ENCODE measurements at regions not wholly inside any gene's neighbourhood (a gene's known extent, or its start where the extent isn't known, plus 50 kb on each side); places are given as distances from the start of the nearest gene placed in this dataset.

DNA sequence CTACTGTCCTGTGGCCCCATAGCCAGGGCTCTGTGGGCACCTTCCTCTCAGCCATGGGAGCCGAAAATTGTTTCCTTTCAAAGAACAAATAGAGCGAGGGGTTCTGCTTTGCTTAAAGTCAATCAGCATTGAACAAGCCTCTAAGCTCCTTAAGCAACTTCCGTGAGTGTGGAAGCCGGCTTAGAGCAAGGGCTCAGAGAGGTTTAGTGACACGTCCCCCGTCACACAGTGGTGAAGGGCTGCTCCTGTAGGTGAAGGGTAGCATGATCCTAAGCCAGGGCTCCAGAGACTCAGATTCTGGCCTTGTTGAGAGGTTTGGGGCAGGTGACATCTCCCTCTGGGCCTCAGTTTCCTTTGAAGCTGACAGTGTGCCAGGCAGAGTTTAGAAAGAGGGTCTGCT lies 94.0 kb upstream of the WNT4 start:
- Mint-ChIP-seq H3K27ac (ENCODE audit: unreplicated experiment) (no peak overlapping the region), H3K36me3 (ENCODE audit: low read depth, unreplicated experiment) (peaks cover 3% of the 10 kb centered on the region), H3K27me3 (ENCODE audit: low read depth, unreplicated experiment) (peaks cover 23% of the 10 kb centered on the region), H3K4me3 (ENCODE audit: unreplicated experiment) (no peak overlapping the region), H3K9me3 (ENCODE audit: unreplicated experiment) (no peaks in the 10 kb centered on the region), H3K4me1 (ENCODE audit: low read depth, unreplicated experiment) (peaks cover 2% of the 10 kb centered on the region)
- Histone ChIP-seq H3K4me3 (ENCODE audit: insufficient read depth, low read depth, low read length) (no peak overlapping the region), H4K20me1 (ENCODE audit: insufficient read depth, low read length) (no peaks in the 10 kb centered on the region), H3K36me3 (ENCODE audit: insufficient read depth, low read length) (no peaks in the 10 kb centered on the region), H3K27ac (ENCODE audit: low read depth, low read length) (no peak overlapping the region), H3K9me3 (ENCODE audit: insufficient read depth, low read depth, low read length) (no peaks in the 10 kb centered on the region), H3K27me3 (ENCODE audit: insufficient read depth, low read length) (peaks cover 29% of the 10 kb centered on the region), H3K4me1 (ENCODE audit: insufficient read depth, low read length) (no peaks in the 10 kb centered on the region), H3K9ac (ENCODE audit: low read length) (no peak overlapping the region), H2AFZ (ENCODE audit: low read depth, low read length) (no peak overlapping the region), H3K4me2 (ENCODE audit: low read length) (no peak overlapping the region), H3K79me2 (ENCODE audit: insufficient read depth, low read length) (no peaks in the 10 kb centered on the region)
- TF ChIP-seq EZH2 (IDR thresholded peaks at IDR 0.05; ENCODE audit: insufficient read depth, low read length) = no peak
- TF ChIP-seq, protein P1, sequence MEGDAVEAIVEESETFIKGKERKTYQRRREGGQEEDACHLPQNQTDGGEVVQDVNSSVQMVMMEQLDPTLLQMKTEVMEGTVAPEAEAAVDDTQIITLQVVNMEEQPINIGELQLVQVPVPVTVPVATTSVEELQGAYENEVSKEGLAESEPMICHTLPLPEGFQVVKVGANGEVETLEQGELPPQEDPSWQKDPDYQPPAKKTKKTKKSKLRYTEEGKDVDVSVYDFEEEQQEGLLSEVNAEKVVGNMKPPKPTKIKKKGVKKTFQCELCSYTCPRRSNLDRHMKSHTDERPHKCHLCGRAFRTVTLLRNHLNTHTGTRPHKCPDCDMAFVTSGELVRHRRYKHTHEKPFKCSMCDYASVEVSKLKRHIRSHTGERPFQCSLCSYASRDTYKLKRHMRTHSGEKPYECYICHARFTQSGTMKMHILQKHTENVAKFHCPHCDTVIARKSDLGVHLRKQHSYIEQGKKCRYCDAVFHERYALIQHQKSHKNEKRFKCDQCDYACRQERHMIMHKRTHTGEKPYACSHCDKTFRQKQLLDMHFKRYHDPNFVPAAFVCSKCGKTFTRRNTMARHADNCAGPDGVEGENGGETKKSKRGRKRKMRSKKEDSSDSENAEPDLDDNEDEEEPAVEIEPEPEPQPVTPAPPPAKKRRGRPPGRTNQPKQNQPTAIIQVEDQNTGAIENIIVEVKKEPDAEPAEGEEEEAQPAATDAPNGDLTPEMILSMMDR (IDR thresholded peaks at IDR 0.05; ENCODE audit: insufficient read depth, low read depth, low read length) = no peak
- DNase-seq (ENCODE audit: low read depth) = no peak
- no peak for FAIRE-seq

DNA sequence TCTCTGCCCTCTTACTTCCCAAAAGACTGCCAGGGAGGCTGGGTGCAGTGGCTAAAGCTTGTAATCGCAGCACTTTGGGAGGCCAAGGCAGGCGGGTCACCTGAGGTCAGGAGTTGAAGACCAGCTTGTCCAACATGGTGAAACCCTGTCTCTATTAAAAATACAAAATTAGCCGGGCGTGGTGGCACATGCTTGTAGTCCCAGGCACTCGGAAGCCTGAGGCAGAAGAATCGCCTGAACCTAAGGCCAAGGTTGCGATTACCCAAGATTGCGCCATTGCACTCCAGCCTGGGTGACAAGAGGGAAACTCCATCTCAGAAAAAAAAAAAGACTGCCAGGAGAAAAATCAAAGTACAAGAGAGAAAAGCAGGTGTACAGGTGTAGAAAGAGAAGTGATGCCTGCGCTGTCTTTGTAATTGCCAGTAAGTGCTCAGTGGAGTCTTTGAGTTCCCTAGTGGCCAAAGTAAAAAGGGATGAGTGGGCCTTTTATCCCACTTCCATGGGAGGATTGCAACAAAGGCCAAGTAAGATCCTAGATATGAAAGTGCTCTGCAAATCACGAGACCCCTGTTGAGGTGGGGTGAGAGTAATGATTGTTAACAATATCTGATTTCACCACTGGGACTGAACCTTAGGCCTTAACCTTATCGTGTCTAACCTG lies 94.7 kb upstream of the WNT4 start:
- TF ChIP-seq, protein P1 (IDR thresholded peaks at IDR 0.05; ENCODE audit: insufficient read depth, low read depth, low read length) = no peak
- no peak for TF ChIP-seq EZH2 (IDR thresholded peaks at IDR 0.05; ENCODE audit: insufficient read depth, low read length)
- Mint-ChIP-seq H3K4me3 (ENCODE audit: unreplicated experiment) (no peak overlapping the region), H3K27ac (ENCODE audit: unreplicated experiment) (no peak overlapping the region), H3K36me3 (ENCODE audit: low read depth, unreplicated experiment) (peaks cover 3% of the 10 kb centered on the region), H3K9me3 (ENCODE audit: unreplicated experiment) (no peaks in the 10 kb centered on the region), H3K4me1 (ENCODE audit: low read depth, unreplicated experiment) (peaks cover 2% of the 10 kb centered on the region), H3K27me3 (ENCODE audit: low read depth, unreplicated experiment) (peaks cover 26% of the 10 kb centered on the region)
- DNase-seq (ENCODE audit: low read depth) (no peak), FAIRE-seq (no peak)
- Histone ChIP-seq H3K27me3 (ENCODE audit: insufficient read depth, low read length) (peaks cover 23% of the 10 kb centered on the region), H3K9ac (ENCODE audit: low read length) (no peak overlapping the region), H3K9me3 (ENCODE audit: insufficient read depth, low read depth, low read length) (no peaks in the 10 kb centered on the region), H3K36me3 (ENCODE audit: insufficient read depth, low read length) (no peaks in the 10 kb centered on the region), H3K27ac (ENCODE audit: low read depth, low read length) (no peak overlapping the region), H4K20me1 (ENCODE audit: insufficient read depth, low read length) (no peaks in the 10 kb centered on the region), H3K4me3 (ENCODE audit: insufficient read depth, low read depth, low read length) (no peak overlapping the region), H3K79me2 (ENCODE audit: insufficient read depth, low read length) (no peaks in the 10 kb centered on the region), H3K4me1 (ENCODE audit: insufficient read depth, low read length) (no peaks in the 10 kb centered on the region), H2AFZ (ENCODE audit: low read depth, low read length) (no peak overlapping the region), H3K4me2 (ENCODE audit: low read length) (no peak overlapping the region)
